SK-N-SH (cell line): ENCODE measurements at regions not wholly inside any gene's neighbourhood (a gene's known extent, or its start where the extent isn't known, plus 50 kb on each side); places are given as distances from the start of the nearest gene placed in this dataset.

Source experiments
- CTCF ChIA-PET: fragments of 300-600, 350-600 bp; formaldehyde crosslinking; extraction: SDS; loops from one replicate; lab custom pipeline; 2021; lab: Yijun Ruan, JAX
- POLR2A ChIA-PET: fragments of 350-600 bp; sonication (Branson Sonifier 250); formaldehyde crosslinking; extraction: SDS; loops from one replicate; lab custom pipeline; 2020; ENCODE audit warnings: antibody characterized with exemption, inconsistent platforms; lab: Yijun Ruan, JAX
- DNase-seq: peaks from one replicate; pipeline ENCODE4 v3.0.0; 2012
- H2AFZ ChIP-seq: fragments of 200-600 bp; sonication (generic); 2 replicates; pipeline ENCODE4 v1.8.1; 2016; ENCODE audit warnings: antibody characterized with exemption, mild to moderate bottlenecking, low read depth
- H3F3A ChIP-seq: fragments of 200-600 bp; sonication (generic); replicated peaks from 2 replicates; pipeline ENCODE3; 2016; ENCODE audit warnings: antibody characterized with exemption, mild to moderate bottlenecking; ENCODE audit not compliant: insufficient read depth
- H3K27ac ChIP-seq, 2 experiments: fragments of 200-500 bp in 1 of 2; fragments of 200-600 bp in 1 of 2; sonication (Bioruptor generic) in 1 of 2; sonication (generic), shearing (Covaris generic) in 1 of 2; 2 replicates each; pipeline versions ENCODE4 v1.5.1 to v1.6.1; 2014 to 2016; ENCODE audit warnings: low read depth in 2 of 2, inconsistent platforms in 1 of 2, low read length in 1 of 2, mild to moderate bottlenecking in 1 of 2, mixed read lengths in 1 of 2
- H3K27me3 ChIP-seq: fragments of 200-600 bp; sonication (generic), shearing (Covaris generic); 2 replicates; pipeline ENCODE4 v1.6.1; 2016; ENCODE audit warnings: mixed run types; ENCODE audit not compliant: insufficient read depth
- H3K36me3 ChIP-seq, 2 experiments: fragments of 200-500 bp in 1 of 2; fragments of 200-600 bp in 1 of 2; sonication (Bioruptor generic) in 1 of 2; sonication (generic) in 1 of 2; replicated peaks in 1 of 2; 2 replicates each; pipeline versions ENCODE3 to v1.5.1; 2014 to 2016; ENCODE audit warnings: low read length in 1 of 2, mild to moderate bottlenecking in 1 of 2; ENCODE audit not compliant: insufficient read depth in 2 of 2, control insufficient read depth in 1 of 2
- H3K4me1 ChIP-seq, 2 experiments: fragments of 200-500 bp in 1 of 2; fragments of 200-600 bp in 1 of 2; sonication (Bioruptor generic) in 1 of 2; sonication (generic), shearing (Covaris generic) in 1 of 2; 2 replicates each; pipeline versions ENCODE4 v1.5.1 to v1.6.1; 2014 to 2016; ENCODE audit warnings: low read depth in 1 of 2, low read length in 1 of 2, mixed run types in 1 of 2; ENCODE audit not compliant: insufficient read depth in 2 of 2, control insufficient read depth in 1 of 2
- H3K4me2 ChIP-seq: fragments of 200-600 bp; sonication (generic), shearing (Covaris generic); 2 replicates; pipeline ENCODE4 v1.6.1; 2017; ENCODE audit warnings: mixed run types
- H3K4me3 ChIP-seq, 2 experiments: fragments of 200-500 bp in 1 of 2; fragments of 200-600 bp in 1 of 2; sonication (Bioruptor generic) in 1 of 2; sonication (generic), shearing (Covaris generic) in 1 of 2; 2 replicates each; pipeline versions ENCODE4 v1.5.1 to v1.8.1; 2014 to 2016; ENCODE audit warnings: low read depth in 2 of 2, inconsistent platforms in 1 of 2, low read length in 1 of 2, mild to moderate bottlenecking in 1 of 2, mixed read lengths in 1 of 2, moderate library complexity in 1 of 2
- H3K79me2 ChIP-seq: fragments of 200-600 bp; sonication (generic); 2 replicates; pipeline ENCODE4 v1.8.1; 2017; ENCODE audit warnings: mild to moderate bottlenecking; ENCODE audit not compliant: insufficient read depth
- H3K9ac ChIP-seq: fragments of 200-600 bp; sonication (generic); 2 replicates; pipeline ENCODE4 v1.6.1; 2017; ENCODE audit warnings: mixed run types
- H3K9me2 ChIP-seq: fragments of 200-600 bp; sonication (generic); 2 replicates; pipeline ENCODE4 v1.6.1; 2017; ENCODE audit warnings: mixed run types
- H3K9me3 ChIP-seq: fragments of 200-600 bp; sonication (generic); 2 replicates; pipeline ENCODE4 v1.6.1; 2017; ENCODE audit warnings: mixed run types, mild to moderate bottlenecking, moderate library complexity
- H4K20me1 ChIP-seq: fragments of 200-600 bp; sonication (generic); 2 replicates; pipeline ENCODE4 v1.6.1; 2017; ENCODE audit warnings: mild to moderate bottlenecking, mixed run types; ENCODE audit not compliant: insufficient read depth
- CHD2 ChIP-seq: fragments of 150-350 bp; IDR thresholded peaks from 2 replicates; pipeline ENCODE4 v1.6.1; 2018; ENCODE audit warnings: low read length; ENCODE audit not compliant: partially characterized antibody
- CTCF ChIP-seq: fragments of 200-600 bp; sonication (generic); IDR thresholded peaks from 2 replicates; pipeline ENCODE4 v1.6.1; 2017; ENCODE audit warnings: antibody characterized with exemption, mild to moderate bottlenecking, moderate library complexity
- EP300 ChIP-seq, 2 experiments: IDR thresholded peaks; 2 replicates each; pipeline versions ENCODE4 v1.4.0 to v1.6.1; 2012; ENCODE audit warnings: borderline replicate concordance in 1 of 2, low read depth in 1 of 2, low read length in 1 of 2
- EZH2phosphoT487 ChIP-seq: fragments of 200-600 bp; sonication (generic); IDR thresholded peaks from 2 replicates; pipeline ENCODE4 v1.6.1; 2017; ENCODE audit warnings: low read depth, mixed run types, mild to moderate bottlenecking, antibody characterized with exemption, moderate library complexity, borderline replicate concordance
- FOSL2 ChIP-seq: IDR thresholded peaks from 2 replicates; pipeline ENCODE4 v1.4.0; 2012; ENCODE audit warnings: low read depth, mild to moderate bottlenecking, moderate library complexity, borderline replicate concordance
- FOXM1 ChIP-seq: IDR thresholded peaks from 2 replicates; pipeline ENCODE4 v1.4.0; 2012; ENCODE audit warnings: low read depth, mild to moderate bottlenecking
- IRF3 ChIP-seq: fragments of 150-350 bp; IDR thresholded peaks from 2 replicates; pipeline ENCODE4 v1.6.1; 2016; ENCODE audit warnings: mild to moderate bottlenecking, low read depth, low read length
- MAX ChIP-seq: IDR thresholded peaks from 2 replicates; pipeline ENCODE4 v1.4.0; 2012; ENCODE audit warnings: low read depth
- NFIC ChIP-seq: IDR thresholded peaks from 2 replicates; pipeline ENCODE4 v1.4.0; 2012; ENCODE audit warnings: borderline replicate concordance
- RCOR1 ChIP-seq: fragments of 150-350 bp; IDR thresholded peaks from 2 replicates; pipeline ENCODE4 v1.6.1; 2017; ENCODE audit warnings: antibody characterized with exemption, low read length
- RFX5 ChIP-seq: IDR thresholded peaks from 2 replicates; pipeline ENCODE4 v1.6.1; 2012; ENCODE audit warnings: mild to moderate bottlenecking, improper control_type of control experiment, low read length
- SIN3A ChIP-seq: IDR thresholded peaks from 2 replicates; pipeline ENCODE4 v1.6.1; 2012; ENCODE audit warnings: low read depth, mild to moderate bottlenecking, low read length, moderate library complexity, borderline replicate concordance
- TAF1 ChIP-seq: IDR thresholded peaks from 2 replicates; pipeline ENCODE4 v1.6.1; 2012; ENCODE audit warnings: low read depth, mild to moderate bottlenecking, low read length, moderate library complexity, borderline replicate concordance
- ZBTB33 ChIP-seq: IDR thresholded peaks from 2 replicates; pipeline ENCODE4 v1.4.0; 2012; ENCODE audit warnings: low read depth, borderline replicate concordance
- WGBS: methylation state at CpG from one replicate; pipeline ENCODE4 v1.1.6; 2017; ENCODE audit warnings: low lambda C conversion rate; 5-methylcytosine and 5-hydroxymethylcytosine counted together

- no peak overlapping the region for H2AFZ ChIP-seq
- no peaks in the 10 kb centered on the region for H3F3A ChIP-seq
- H3K79me2 ChIP-seq, result no peaks in the 10 kb centered on the region
- H3K9me2 ChIP-seq, result no peaks in the 10 kb centered on the region
- no peaks in the 10 kb centered on the region for H4K20me1 ChIP-seq
- H3K4me1 ChIP-seq, result peaks cover 0 to 3% of the 10 kb centered on the region in 2 experiments; a peak in 1 of 4 replicates
- no peak overlapping the region for H3K9ac ChIP-seq
- POLR2A ChIA-PET, result no interaction called here
- no peaks in the 10 kb centered on the region for H3K9me3 ChIP-seq
- no peaks in the 10 kb centered on the region for H3K27me3 ChIP-seq
- no peak overlapping the region for H3K27ac ChIP-seq
- no peak overlapping the region for H3K4me3 ChIP-seq
- no peak overlapping the region for H3K4me2 ChIP-seq
- no peak for DNase-seq
- CTCF ChIA-PET, result no interaction called here
- H3K36me3 ChIP-seq, result no peaks in the 10 kb centered on the region
- WGBS, result 38% methylated on average over 7 of the region's 16 CpGs
- TF ChIP-seq CTCF (no peak), MAX (no peak), FOXM1 (no peak), IRF3 (no peak), FOSL2 (no peak)
Measured at GRCh38 chr22:48652796-48653195, 1174.9 kb downstream of the BRD1 start.

- TF ChIP-seq NFIC (no peak), RFX5 (no peak), TAF1 (no peak), EP300 (IDR thresholded peaks at IDR 0.05; ENCODE audit: borderline replicate concordance in 1 of 2, low read depth in 1 of 2, low read length in 1 of 2) (no peak), CHD2 (no peak), ZBTB33 (no peak), SIN3A (no peak), FOSL2 (no peak), EZH2phosphoT487 (no peak), FOXM1 (no peak), RCOR1 (no peak)
- H3K9me2 ChIP-seq, result no peaks in the 10 kb centered on the region
- H3K9me3 ChIP-seq, result no peaks in the 10 kb centered on the region
- ChIA-PET CTCF (no interaction called here), POLR2A (no interaction called here)
- no peak overlapping the region for H3K27ac ChIP-seq
- peaks cover 0 to 3% of the 10 kb centered on the region in 2 experiments; a peak in 1 of 4 replicates for H3K4me1 ChIP-seq
- no peaks in the 10 kb centered on the region for H3K36me3 ChIP-seq
- H3F3A ChIP-seq, result no peaks in the 10 kb centered on the region
- H4K20me1 ChIP-seq, result no peaks in the 10 kb centered on the region
- DNase-seq, result no peak
- H3K4me3 ChIP-seq, result no peak overlapping the region
- H3K79me2 ChIP-seq, result no peaks in the 10 kb centered on the region
- 38% methylated on average over 13 of the region's 19 CpGs for WGBS
- no peak overlapping the region for H3K9ac ChIP-seq
- H3K4me2 ChIP-seq, result no peak overlapping the region
- no peak overlapping the region for H2AFZ ChIP-seq
- no peaks in the 10 kb centered on the region for H3K27me3 ChIP-seq
Measured at GRCh38 chr22:48651981-48652538, 1175.6 kb downstream of the BRD1 start.
